ENCODE measurements at regions not wholly inside any gene's neighbourhood (a gene's known extent, or its start where the extent isn't known, plus 50 kb on each side); places are given as distances from the start of the nearest gene placed in this dataset.

GRCh38 chr10:94193466-94193924 is 169.2 kb downstream of the NOC3L start:
- TF ChIP-seq POLR2A (IDR thresholded peaks at IDR 0.05; ENCODE audit: extremely low read depth, insufficient read length) (no peak), CTCF (IDR thresholded peaks at IDR 0.05; ENCODE audit: low read depth, low read length) (no peak), MYC (IDR thresholded peaks at IDR 0.05; ENCODE audit: low read depth, low read length) (no peak)

All from NB4 (cell line).